ENCODE measurements at regions not wholly inside any gene's neighbourhood (a gene's known extent, or its start where the extent isn't known, plus 50 kb on each side); places are given as distances from the start of the nearest gene placed in this dataset.

DNA sequence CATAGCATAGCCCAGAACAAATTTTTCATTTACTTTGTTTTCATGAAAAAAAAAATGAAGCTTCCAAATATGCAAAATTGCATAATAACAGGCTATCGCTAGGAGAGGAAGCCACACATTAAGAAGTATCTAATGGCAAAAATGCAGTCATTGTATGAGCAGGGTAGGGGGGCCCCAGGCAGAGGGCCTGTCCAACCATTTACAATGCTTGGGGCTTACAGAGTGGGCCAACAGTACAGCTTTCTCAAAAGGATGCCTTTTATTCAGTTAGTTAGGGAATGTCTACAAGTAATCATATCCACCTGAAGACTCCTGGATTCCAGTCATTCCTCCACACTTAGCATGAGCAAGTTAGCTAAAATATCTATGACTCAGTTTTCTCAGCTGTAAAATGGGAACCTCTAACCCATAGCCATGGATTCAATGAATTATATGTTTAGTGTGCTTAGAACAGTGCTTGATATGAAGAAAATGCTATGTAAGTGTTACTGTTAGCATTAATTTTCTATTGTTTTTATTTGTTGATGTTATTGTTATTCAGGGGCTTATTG lies 117.7 kb downstream of the GAS1 start:
- no peak for DNase-seq

DNA sequence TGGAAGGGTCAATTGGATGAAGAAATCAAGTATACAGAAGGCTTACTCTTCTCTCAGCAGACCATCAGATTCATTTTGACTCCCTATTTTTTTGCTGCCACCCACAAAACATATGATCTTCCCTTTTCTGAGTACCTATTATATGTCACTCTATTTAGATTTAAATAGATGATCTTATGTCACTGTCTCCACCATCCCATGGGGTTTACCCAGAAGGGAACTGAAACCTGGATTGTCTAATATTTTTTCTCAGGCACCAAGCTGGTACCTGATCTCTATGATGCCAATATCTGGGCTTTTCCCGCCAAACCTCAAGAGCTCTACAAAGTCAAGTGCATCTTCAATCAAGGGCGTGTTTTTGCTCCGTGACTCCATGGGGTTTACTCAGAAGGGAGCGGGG lies 118.7 kb downstream of the GAS1 start:
- DNase-seq = no peak

DNA sequence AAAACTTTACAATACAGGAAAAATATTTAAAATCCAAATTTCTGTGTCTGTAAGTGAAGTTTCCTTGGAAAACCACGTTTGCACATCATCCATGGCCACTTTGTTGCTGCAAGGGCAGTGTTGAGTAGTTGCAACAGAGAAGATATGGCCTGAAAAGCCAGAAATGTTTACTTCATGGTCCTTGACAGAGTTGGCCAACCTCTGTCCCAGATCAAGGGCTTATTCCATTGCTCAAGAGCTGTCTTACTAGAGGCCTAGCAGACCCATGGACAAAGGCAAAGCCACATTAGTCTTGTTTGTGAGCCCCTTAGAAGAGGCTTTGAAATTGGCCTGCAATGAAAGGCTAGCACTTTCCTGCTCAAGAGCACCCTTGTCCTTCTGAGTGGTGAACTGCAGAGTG lies 119.4 kb downstream of the GAS1 start:
- no peak for DNase-seq

DNA sequence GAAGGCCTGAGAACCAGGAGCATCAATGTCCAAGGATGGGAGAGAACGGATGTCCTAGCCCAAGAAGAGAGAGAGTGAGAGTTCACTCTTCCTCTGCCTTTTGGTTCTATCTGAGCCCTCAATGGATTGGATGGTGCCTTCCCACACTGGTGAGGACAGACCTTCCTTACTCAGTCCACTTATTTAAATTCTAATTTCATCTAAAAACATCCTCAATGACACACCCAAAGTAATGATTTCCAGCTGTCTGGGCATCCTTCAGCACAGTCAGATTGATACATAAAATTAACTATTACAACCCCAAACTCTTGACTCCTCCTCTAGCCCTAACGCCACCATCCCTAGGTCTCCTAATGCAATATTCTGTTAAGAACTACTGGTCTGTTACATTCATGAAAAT lies 122.0 kb downstream of the GAS1 start:
- DNase-seq = no peak

DNA sequence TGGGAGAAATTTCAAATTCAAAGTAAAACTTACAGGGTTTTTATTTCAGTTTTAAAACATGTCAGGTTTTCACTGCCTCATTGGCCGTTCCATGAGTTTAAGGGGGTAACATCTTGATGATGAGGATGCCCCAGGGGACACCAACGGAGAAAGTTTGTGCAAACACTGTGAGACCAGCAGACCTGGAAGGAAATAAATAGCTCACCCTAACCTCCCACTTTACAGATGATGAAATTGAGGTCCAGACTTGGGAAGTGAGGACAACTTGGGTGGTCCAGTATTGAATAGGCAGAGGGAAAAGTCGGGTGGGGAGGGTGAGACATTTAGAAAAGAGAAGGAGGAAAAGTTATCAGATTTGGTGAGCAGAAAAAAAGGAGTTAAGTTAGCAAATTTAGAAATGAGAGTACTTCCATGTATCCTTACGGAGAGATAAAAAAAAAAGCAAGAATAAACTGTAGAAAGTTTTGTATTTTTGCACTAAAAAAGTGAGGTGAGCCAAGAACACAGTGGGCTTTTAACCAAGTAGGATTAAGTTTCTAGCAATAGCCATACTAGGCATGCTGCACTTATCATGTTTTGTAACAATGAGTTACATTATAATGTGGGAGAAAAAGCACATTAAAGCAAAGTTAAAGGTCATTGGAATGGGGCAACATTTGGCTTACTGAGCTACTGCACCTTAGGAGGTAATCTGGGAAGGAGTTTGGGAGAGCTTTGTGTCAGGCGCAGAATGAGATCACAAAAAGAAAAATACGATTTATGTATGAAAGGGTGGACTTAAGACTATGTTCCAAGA lies 125.1 kb downstream of the GAS1 start:
- peak; percentile 52 for DNase-seq

DNA sequence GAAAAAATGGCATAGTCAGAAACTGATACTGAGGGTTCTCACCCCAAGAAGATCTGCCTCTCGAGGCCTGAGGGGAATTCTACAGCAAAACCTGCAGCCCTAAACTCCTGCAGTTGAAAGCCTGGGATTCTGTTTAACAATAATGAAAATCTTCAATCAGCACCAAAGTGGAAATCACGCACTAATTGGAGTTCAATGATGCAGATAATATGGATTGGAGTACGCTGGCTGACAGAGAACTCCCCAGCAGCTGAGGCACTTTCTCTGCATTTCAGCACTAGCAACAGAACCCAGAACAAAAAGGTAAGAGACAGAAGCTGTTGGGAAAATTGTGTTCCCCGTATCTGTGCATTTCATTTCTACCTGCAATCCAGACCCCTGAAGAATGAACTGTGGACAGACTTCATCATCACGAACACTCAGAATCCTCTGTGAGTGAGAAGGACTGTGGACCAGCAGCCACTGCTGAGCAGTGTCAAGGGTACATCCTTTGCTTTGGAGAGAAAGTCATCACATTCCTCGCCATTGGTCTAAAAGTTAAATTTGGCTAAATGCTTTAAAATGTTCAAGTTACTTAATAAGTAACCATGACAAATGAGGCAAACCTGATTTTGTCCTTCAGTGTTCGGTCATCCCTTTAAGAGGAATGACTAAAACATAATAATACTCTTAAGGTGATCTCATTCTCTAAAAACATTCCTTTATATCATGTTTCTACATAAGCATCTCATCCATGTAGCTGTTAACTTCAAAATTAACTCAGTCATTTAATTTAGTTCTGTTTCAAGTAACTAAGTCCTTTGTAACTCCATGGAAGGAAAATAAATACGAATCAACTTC lies 126.1 kb downstream of the GAS1 start:
- DNase-seq = no peak

DNA sequence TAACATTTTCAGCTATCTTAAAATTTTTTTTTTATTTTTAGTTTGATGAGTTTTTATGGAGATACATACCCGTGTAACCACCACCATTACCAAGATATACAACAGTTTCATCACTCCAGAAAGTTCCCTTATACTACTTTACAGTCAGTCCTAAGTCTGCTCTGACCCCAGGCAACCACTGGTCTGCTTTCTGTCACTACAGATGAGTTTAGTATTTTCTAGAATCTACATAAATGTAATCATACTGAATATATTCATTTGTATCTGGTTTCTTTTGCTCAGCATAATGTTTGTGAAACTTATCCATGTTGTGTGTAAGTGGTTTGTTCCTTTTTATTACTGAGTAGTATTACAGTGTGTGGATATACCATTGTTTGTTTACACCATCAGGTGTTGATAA lies 127.8 kb downstream of the GAS1 start:
- no peak for DNase-seq

DNA sequence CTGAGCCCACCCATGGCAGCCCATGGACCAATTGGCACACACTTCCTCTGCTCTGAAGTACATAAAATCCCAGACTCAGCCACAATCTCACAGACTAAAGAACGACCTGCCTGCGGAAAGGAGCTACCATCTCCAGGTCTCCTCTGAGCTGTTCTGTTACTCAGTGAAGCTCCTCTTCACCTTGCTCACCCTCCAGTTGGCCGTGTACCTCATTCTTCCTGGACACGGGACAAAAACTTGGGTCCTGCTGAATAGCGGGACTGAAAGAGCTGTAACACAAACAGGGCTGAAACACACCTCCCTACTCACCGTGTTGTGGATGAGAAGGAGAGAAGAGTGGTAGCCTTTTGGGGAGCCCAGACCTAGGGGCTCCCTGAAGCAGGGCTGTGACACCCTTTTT lies 128.7 kb downstream of the GAS1 start:
- no peak for DNase-seq

DNA sequence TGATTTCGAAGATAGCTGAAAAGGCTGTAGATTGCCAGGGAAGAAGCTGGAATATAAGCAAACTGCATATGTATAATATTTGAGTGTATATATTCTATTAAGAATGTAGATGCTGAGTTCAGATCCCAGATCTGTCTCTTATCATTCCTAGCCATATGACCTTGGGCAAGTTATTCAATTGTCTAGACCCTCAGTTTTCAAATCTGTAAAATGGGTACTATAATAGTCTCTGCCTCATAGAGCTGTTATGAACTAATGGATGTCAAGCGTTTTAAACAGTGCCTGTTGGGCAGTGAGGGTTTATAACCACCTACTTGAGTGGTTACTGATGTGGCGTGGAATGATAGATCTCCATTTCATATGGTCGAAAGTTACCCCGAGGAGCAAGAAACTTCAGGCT lies 130.4 kb downstream of the GAS1 start:
- DNase-seq = no peak

DNA sequence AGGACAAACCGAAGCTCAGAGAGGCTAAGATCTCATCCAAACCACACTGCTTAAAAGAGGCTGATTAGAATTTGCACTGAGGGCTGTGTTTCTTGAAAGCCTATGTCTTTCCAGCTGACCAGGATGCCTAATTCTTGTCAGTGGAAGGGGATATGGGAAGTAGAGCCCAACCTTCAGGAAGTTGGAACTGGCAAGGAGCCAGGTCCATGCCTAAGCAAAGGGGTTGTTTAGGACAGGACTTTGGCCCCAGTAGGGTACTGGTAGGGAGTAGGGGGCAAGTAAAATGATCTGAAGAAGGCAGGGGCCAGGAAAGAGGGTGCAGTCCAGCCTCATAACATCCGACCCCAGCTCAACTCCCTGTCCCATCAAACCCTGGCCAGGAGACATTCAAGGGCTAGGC lies 130.9 kb downstream of the GAS1 start:
- no peak for DNase-seq

DNA sequence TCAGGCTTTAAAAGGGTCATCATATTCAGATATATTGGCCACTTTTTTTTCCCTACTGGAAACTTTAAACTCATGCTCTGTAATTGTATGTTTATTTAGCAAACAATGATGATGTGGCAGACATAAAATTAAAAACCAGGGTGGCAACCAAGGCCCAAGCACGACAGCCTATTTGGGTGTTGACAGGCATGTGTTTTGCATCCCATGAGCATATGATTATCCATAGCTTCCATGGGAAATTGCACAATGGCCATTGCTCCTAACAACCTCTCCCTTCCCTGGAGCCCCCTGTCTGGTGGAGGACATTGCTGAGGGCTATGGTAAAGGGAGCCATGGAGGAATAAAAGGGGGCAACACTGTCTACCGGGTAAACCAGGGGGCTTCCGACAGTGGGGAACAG lies 134.7 kb downstream of the GAS1 start:
- DNase-seq = no peak

DNA sequence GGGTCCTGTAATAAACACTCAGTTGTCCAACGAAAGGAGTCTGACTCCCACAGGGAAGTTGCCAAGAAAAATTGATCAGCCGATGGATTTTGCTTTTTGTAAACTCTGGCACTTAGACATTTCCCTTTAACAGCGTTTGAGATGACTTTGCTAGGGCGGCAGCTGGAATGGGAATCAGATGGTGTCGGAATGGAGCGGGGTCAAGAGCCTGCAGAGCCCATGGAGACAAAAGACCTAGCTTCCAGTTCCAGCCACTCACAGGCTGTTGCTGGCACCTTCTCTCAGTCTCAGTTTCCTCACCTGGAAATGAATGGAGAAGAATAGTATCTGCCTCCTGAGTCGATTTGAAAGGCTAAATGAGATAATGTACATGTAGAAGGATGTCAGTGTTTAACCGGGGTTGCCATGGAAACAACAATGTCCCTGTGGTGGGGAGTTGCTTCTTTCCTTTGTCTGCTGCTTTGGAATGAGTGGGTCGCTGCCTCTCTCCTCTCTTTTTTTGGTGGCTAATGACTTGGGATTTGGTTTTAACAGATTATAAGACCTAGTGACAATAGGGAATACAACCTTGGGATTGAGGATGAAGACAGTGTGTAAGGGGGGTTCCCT lies 137.4 kb downstream of the GAS1 start:
- peak; percentile 52 for DNase-seq

DNA sequence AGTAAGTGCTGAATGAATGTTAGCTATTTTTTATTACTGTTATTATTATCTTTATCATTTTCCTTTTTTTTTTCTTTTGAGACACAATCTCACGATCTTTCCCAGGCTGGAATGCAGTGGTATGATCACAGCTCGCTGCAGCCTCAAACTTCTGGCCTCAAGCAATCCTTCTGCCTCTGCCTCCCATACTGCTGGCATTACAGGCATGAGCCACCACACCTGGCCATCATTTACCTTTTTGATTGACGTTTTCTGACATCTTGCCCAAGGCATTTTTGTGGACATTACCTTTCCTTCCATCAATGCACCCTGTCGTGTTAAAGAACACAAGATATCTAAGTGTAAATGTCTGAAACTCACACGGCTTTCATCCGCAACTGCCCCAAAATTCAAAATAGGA lies 138.2 kb downstream of the GAS1 start:
- DNase-seq = no peak

DNA sequence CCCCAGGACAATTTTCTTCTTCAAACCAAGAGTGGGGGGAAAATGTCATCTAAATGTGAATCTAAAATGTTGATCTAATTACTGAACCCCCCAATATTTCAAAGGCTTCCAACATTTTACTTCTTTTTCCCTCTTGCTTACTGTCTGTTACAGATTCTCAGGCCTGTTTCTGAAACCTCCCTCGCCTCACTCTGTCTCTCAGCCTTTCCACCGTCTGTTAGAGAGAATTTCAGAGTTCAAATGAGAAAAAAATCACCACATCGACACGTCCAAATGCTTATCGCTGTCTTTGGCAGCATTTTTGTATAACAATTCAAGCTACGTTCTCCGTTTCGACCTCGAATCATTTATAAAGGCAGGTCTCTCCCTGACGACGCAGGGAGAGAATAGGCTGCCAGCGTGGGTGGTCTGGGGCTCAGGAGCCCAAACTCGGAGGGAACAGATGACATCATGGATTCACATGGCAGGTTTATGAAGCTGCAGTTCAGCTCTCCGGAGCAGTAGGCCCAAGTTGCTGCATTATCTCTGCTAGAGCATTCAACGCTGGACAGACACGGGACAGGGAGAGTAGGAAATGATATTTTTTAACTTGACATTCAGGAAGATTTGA lies 139.8 kb downstream of the GAS1 start:
- DNase-seq = peak; percentile 80

DNA sequence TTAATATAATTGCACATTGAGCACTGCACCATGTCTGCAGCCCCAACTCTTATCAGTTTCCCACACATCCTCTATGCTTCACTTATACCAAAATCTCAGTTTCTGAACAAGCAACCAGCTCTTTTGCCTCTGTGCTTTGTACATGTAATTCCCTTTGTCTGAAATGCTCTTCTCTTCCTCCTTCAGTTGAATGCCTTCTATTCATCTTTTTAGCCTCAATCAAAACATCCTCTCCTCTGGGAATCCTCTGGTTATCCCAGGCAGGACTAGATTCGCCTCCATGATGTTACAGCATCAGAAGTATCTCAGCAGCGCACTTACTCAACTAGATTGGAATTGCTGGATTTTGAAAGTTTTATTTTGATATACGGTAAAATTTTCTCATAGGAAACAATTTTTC lies 143.3 kb downstream of the GAS1 start:
- DNase-seq = no peak

DNA sequence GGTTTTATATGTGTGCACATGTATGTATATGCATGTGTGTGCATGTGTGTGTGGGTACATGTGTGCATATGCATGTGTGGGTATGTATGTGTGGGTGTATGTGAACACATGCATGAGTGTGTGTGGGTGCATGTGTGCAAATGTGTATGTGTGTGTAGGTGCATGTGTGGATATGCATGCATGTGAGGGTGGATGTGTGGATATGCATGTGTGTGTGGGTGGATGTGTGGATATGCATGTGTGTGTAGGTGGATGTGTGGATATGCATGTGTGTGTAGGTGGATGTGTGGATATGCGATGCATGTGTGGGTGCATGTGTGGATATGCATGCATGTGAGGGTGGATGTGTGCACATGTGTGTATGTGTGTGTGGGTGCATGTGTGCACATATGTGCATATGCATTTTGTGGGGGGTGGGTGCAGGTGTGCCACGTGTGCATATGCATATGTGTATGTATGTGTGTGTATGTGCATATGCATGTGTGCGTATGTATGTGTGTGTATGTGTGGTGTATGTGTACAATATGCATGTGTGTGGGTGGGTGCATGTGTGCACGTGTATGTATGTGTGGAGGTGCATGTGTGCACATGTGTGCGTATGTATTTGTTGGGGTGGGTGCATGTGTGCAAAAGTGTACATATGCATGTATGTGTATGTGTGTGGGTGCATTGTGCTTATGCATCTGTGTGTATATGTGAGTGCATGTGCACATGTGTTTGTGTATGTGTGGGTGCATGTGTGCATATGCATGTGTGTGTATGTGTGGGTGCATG lies 144.2 kb downstream of the GAS1 start:
- DNase-seq = no peak

DNA sequence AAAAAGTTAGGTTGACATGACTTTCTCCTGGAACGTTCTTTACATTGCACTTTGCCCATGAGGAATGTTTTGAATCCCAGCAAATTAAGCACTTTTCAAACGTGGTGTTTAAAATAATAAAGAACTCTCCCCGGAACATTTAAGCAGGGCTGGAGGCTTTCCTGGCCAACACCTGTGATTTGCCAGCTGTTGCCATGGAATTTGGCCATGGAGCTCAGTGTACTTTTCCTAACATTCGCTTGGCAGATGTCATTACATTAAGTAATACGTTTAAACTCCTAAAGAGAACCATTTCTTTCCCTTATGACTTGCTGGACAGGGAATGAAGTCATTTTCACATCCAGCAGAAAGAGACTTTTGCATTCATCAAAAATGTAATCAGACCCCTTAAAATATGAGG lies 146.1 kb downstream of the GAS1 start:
- peak; percentile 84 for DNase-seq

DNA sequence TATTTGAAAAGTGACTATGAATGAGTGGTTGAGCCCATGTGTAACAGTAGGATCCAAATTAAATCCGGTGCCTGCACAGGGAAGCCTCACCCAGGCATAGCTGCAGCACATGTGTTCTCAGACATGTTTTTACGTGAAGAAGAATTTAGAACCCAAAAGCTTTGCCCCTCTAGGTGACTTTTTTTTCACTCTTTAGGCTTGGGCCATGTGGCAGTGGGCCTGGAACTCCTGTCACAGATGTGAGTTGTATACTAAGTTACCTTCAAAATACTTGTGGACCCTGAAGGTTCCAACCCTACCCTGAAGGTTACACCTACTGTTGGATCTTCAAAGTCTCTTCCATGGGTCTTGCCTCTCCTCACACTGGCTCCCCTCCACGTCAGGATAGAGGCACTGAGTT lies 146.6 kb downstream of the GAS1 start:
- DNase-seq = no peak

DNA sequence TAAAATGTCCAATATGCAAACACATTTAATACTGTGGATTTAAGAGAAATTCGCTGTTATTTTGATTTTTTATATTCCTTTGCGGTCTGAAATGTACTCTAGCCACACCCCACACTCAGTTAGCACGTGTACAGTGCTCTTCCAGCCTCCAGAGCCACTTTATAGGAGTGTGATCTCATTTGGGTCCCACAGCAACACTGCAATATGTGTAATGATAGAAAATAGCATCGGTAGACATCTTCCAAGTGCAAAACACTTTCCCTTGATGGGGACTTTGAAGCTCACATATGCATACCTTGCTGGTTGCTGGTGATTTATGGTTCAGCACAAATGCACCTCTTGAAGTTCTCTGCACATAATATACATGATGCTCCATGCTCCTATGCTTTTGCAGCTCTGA lies 148.3 kb downstream of the GAS1 start:
- no peak for DNase-seq

DNA sequence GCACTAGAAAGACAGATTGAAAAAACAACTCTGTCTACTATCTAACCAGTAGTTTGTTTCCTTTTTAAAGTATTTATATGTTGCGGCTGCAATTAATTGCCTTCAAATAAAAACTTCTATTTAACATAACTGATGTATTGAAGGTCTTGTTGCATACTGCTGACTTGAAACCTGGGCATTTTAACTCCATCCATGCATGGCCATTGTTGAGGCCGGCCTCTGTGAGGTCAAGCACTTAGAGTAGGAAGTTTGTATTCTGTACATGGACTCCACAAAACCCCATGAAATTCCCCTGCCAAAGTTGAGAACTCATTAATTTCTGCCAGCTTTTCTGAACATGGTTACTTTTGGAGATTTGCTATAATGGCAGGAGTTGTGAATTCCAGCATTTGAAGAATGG lies 150.6 kb downstream of the GAS1 start:
- DNase-seq = no peak

DNA sequence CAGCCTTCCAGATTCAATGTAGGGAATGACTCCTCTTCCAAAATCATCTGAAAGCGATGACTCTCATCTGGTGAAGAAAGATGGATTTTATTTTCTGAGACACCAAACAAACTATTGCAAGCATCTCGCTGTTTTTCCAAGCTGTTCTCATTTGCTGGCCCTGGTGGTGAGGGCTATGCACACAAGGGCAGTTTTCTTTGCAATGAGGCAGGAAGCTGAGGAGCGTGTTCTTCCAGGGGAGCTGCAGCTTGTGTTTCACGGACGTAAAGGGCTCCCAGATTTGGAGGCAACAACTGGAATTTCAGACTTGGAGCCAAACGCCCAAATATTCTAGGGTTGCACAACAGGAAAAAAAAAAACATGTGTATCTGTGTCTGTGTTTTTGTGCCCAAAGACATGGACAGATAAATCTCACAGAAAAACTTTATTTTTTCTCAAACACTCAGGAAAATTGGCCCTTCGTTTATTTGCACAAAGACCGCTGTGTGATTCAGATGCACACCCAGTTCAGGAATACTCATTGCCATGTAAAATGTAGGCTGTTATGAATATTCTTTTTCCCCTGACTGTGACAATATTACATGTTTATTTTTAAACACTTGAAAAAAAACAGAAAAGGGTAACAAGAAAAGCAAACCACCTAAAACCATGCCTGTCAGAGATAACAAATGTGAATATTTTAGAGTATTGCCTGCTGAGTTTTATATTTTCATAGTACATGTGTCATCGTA lies 151.3 kb downstream of the GAS1 start:
- peak; percentile 84 for DNase-seq
